ENCODE measurements at regions not wholly inside any gene's neighbourhood (a gene's known extent, or its start where the extent isn't known, plus 50 kb on each side); places are given as distances from the start of the nearest gene placed in this dataset.

DNA sequence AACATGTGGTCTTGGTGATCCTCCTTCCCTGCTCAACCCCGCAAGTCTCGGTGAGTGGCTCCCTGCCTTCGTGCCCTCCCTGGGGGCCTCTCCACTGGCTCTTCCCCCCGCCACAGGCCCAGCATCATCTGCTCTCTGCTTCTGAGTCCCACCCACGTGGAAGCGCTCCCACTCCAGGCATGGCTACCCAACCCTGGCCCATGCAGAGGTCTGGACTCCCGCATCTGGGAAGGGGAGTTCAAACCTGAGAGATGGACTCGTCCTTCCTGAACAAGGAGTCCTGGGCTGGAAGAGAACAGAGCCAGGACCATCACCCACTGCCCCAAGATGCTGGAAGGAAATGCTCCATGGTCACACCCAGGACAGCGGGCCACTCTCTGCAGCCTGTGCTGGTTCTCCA is 90.8 kb downstream of the DHCR7 start:
- TF ChIP-seq, protein P1, sequence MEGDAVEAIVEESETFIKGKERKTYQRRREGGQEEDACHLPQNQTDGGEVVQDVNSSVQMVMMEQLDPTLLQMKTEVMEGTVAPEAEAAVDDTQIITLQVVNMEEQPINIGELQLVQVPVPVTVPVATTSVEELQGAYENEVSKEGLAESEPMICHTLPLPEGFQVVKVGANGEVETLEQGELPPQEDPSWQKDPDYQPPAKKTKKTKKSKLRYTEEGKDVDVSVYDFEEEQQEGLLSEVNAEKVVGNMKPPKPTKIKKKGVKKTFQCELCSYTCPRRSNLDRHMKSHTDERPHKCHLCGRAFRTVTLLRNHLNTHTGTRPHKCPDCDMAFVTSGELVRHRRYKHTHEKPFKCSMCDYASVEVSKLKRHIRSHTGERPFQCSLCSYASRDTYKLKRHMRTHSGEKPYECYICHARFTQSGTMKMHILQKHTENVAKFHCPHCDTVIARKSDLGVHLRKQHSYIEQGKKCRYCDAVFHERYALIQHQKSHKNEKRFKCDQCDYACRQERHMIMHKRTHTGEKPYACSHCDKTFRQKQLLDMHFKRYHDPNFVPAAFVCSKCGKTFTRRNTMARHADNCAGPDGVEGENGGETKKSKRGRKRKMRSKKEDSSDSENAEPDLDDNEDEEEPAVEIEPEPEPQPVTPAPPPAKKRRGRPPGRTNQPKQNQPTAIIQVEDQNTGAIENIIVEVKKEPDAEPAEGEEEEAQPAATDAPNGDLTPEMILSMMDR (IDR thresholded peaks at IDR 0.05; ENCODE audit: borderline replicate concordance, control extremely low read depth, extremely low read depth, insufficient read depth, missing control alignments), result no peak
- DNase-seq (ENCODE audit: low spot score), result no peak
- in situ Hi-C loops (cut with MboI; ENCODE audit: low sequenced_read_pairs, unreplicated experiment), result no loop called here

DNA sequence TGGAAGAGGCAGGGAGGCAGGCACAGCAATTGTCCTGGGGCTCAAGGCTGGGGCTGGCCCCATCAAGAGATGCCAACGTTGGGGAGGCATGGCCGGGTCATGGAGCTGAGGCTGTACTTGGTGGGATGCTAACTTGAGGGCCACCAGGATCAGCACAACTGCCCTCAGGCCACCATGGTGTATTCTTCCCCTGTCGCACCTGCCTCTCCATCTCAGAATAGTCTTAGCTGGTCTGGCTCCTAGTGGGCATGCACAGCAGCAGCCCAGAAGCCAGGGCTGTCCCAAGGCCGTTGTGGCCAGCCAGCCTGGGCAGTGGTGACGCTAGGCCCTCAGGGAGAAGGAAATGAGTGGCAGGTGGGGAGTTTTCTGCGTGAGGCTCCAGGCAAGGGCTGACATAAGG is 91.3 kb downstream of the DHCR7 start:
- no peak for DNase-seq (ENCODE audit: low spot score)
- in situ Hi-C loops (cut with MboI; ENCODE audit: low sequenced_read_pairs, unreplicated experiment), result no loop called here
- TF ChIP-seq, protein P1 (IDR thresholded peaks at IDR 0.05; ENCODE audit: borderline replicate concordance, control extremely low read depth, extremely low read depth, insufficient read depth, missing control alignments), result no peak

DNA sequence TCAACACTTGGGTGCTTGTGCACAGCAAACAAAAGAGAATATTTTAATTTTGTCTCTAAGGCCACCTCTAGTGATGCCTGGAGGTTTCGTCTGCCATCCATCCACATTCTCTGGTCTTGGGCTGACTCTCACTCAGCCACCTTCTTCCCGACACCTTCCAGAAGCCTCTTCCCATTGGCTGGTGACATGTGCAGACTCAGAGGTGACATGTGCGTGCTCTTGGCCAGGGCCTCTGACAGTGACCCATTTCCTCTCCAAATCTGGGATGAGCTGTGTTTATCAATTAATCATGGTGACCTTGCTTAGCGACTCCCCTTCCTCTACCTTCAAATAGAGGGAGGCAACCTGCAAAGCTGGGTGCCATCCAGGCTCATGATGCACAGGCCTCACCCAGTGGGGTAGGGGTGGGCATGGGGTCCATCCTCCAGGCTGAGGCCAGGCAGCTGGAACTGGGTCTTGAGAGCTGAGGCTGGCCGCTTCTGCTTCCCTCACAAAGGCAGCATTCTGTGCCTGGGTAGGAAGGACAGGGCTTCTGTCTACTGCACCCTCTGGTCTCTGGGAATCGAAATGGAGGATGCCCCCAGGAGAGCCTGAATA is 91.8 kb downstream of the DHCR7 start:
- TF ChIP-seq, protein P1 (IDR thresholded peaks at IDR 0.05; ENCODE audit: borderline replicate concordance, control extremely low read depth, extremely low read depth, insufficient read depth, missing control alignments), result no peak
- in situ Hi-C loops (cut with MboI; ENCODE audit: low sequenced_read_pairs, unreplicated experiment), result no loop called here
- no peak for DNase-seq (ENCODE audit: low spot score)

DNA sequence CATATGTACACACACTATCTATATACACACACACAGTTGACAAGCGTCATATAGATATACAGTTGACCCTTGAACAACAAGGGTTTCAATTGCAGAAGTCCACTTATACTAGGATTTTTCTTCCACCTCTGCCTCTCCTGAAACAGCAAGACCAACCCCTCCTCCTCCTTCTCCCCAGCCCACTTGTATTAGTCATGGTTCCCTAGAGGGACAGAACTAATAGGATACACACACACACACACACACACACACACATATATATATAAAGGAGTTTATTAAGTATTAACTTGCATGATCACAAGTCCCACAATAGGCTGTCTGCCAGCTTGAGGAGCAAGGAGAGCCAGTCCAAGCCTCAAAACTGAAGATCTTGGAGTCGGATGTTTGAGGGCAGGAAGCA is 92.9 kb downstream of the DHCR7 start:
- in situ Hi-C loops (cut with MboI; ENCODE audit: low sequenced_read_pairs, unreplicated experiment), result no loop called here
- TF ChIP-seq, protein P1 (IDR thresholded peaks at IDR 0.05; ENCODE audit: borderline replicate concordance, control extremely low read depth, extremely low read depth, insufficient read depth, missing control alignments), result no peak
- DNase-seq (ENCODE audit: low spot score), result no peak

DNA sequence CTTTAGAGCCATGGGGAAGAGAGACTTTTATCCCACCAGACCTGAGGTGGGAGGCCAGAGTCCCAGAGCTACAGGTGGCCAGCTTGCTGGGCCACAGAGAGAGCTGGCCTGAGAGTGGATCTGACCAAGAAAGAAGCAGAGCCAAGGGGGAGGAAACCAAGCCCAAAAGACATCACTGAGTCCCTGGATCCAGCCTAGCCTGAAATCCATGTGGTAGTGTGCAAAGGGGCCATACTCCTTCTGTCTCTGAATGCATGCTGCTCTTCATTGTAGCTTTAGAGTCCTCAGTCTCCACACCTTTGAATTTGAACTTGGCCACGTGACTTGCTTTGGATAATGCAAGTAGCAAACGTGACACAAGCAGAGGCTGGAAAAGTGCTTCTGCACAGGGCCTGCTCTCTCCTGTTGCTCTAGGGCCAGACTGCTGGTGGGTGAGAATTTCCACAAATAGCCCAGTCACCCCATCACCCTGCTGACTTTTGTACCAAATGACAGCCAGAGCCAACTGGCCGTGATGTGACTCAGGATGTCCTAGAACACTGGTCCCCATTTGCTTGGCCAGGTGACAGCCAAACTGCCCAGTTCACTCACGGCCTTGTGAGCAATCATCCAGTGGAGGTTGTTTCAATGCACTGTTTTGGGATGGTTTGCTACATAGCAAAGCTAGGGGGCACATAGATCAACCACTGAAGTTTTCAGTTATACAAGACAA is 93.6 kb downstream of the DHCR7 start:
- DNase-seq (ENCODE audit: low spot score), result no peak
- TF ChIP-seq, protein P1 (IDR thresholded peaks at IDR 0.05; ENCODE audit: borderline replicate concordance, control extremely low read depth, extremely low read depth, insufficient read depth, missing control alignments), result no peak
- in situ Hi-C loops (cut with MboI; ENCODE audit: low sequenced_read_pairs, unreplicated experiment), result no loop called here

DNA sequence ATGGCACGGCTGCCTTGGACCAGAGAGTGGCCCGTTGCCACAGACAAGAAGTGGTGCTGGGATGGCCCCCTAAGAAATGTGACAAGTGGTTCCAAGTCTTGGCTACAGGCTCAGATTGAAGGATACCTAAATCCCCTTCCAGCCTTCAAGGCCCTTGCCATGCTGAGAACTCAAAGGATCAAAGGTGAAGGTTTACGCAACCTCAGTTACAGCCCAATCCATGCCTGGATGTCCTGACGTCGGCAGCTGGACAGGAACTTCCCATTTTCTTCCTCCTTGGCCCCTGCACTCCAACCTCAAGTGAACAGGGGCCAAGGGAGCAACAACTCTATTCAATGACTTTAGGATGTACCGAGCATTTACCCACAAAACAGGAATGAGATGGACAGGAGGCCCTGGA is 95.4 kb downstream of the DHCR7 start:
- no peak for DNase-seq (ENCODE audit: low spot score)
- TF ChIP-seq, protein P1 (IDR thresholded peaks at IDR 0.05; ENCODE audit: borderline replicate concordance, control extremely low read depth, extremely low read depth, insufficient read depth, missing control alignments), result no peak
- in situ Hi-C loops (cut with MboI; ENCODE audit: low sequenced_read_pairs, unreplicated experiment), result no loop called here
